Stomach smooth muscle (tissue), 2 donors: ENCODE measurements at regions not wholly inside any gene's neighbourhood (a gene's known extent, or its start where the extent isn't known, plus 50 kb on each side); places are given as distances from the start of the nearest gene placed in this dataset.
"Not testable (repeated sequence)": the region's sequence is repeated elsewhere in the genome, so short reads cannot be mapped to it uniquely, and the experiment has no call there.

Source experiments
- H3K27ac ChIP-seq: one replicate; pipeline ENCODE4 v1.7.0; 2013; ENCODE audit warnings: mild to moderate bottlenecking, low read length, inconsistent platforms
- H3K27me3 ChIP-seq, 2 donors: one replicate each; pipeline ENCODE4 v1.7.0; 2013; ENCODE audit warnings: low read length in 2 of 2; ENCODE audit not compliant: insufficient read depth in 2 of 2, control insufficient read depth in 1 of 2
- H3K36me3 ChIP-seq, 2 donors: one replicate each; pipeline ENCODE4 v1.7.0; 2013; ENCODE audit warnings: low read length in 2 of 2; ENCODE audit not compliant: control insufficient read depth in 2 of 2, insufficient read depth in 2 of 2
- H3K4me1 ChIP-seq: one replicate; pipeline ENCODE4 v1.7.0; 2013; ENCODE audit warnings: low read length; ENCODE audit not compliant: control insufficient read depth, insufficient read depth
- H3K4me3 ChIP-seq, 2 donors: one replicate each; pipeline ENCODE4 v1.7.0; 2013; ENCODE audit warnings: low read length in 2 of 2
- H3K9ac ChIP-seq, 2 donors: one replicate each; pipeline ENCODE4 v1.7.0; 2013; ENCODE audit warnings: low read length in 2 of 2, mild to moderate bottlenecking in 1 of 2
- H3K9me3 ChIP-seq, 2 donors: one replicate each; pipeline ENCODE4 v1.7.0; 2013; ENCODE audit warnings: low read length in 2 of 2; ENCODE audit not compliant: control insufficient read depth in 2 of 2
- donor health status: healthy.
- donor health status: Pancreatic carcinoma.

DNA sequence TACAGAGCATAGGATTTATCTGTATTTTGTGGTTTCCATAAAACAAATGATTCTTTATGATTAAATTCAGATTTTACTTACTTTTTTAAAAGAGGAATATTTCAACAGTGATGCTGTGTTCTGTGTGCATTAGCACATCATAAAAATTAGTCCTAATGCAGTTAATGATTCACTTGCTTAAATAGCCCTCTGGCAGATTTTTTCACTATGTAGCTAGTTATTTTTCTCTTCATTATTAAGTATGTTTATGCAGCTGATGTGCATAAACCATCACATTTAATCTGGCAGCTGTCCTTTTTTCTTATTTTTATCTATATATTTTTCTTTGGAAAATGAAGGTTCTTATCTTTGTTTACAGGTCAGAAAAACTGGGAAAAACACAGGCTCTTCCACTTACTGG, 127.2 kb downstream of the ZNF486 start:
- Histone ChIP-seq H3K36me3 (no peaks in the 10 kb centered on the region), H3K27me3 (no peaks in the 10 kb centered on the region), H3K9me3 (no peaks in the 10 kb centered on the region), H3K4me1 (no peaks in the 10 kb centered on the region), H3K27ac (no peak overlapping the region), H3K4me3 (no peak overlapping the region), H3K9ac (no peak overlapping the region)

DNA sequence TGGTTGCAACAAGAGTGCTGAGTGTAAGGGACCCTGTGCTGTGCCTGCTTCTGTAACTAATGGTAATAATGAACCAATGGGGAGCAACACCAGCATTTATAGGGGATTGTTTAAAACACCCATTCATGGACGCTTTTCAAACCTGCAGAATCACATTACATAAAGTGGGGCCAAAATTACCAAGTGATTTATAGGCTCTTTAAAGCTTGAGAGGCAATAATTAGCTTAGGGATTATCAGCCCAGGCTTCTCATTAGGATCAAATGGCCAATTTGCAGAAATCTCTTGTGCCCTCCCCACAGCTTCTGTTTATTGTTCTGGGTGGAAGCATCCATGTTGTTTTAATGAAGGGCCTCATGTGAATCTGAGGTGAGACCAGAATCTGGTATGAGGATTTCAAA, 125.5 kb downstream of the ZNF486 start:
- H3K9ac ChIP-seq, H3K27me3 ChIP-seq, H3K4me1 ChIP-seq, H3K36me3 ChIP-seq, H3K9me3 ChIP-seq, H3K27ac ChIP-seq, H3K4me3 ChIP-seq: not testable (repeated sequence)

DNA sequence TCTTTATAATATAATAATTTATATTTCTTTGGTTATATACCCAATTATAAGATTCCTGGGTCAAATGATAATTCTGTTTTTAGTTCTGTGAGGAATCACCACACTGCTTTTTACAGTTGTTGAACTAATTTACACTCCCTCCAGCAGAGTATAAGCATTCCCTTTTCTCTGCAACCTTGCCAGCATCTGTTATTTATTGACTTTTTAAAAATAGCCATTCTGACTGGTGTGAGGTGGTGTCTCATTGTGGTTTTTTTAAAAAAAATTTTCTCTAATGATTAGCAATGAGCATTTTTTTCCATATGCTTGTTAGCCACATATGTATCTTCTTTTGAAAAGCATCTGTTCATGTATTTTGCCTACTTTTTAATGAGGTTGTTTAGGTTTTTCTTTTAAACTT, 122.2 kb downstream of the ZNF486 start:
- Histone ChIP-seq H3K27me3 (no peaks in the 10 kb centered on the region), H3K9ac (no peak overlapping the region), H3K4me3 (no peak overlapping the region), H3K27ac (no peak overlapping the region), H3K9me3 (no peaks in the 10 kb centered on the region), H3K4me1 (no peaks in the 10 kb centered on the region), H3K36me3 (no peaks in the 10 kb centered on the region)

DNA sequence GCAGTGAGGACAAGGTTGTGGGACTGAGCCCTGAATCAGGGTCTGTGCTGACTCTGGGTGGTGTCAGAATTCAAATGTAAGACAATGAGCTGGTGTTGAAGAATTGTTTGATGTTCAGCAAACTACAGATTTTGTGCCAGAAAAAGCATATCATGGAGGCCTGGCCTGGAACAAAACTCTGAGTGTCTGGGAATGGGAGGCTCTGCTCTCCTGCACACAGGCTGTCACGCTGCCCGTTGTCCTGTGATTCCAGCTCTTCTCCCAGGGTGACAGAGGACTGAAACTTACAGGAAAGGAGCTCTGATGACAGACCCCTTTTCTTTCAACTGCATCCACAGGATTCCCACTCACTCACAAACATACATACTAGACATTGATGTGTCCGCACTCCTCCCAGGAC, 120.1 kb downstream of the ZNF486 start:
- Histone ChIP-seq H3K4me3 (no peak overlapping the region), H3K36me3 (no peaks in the 10 kb centered on the region), H3K9me3 (no peaks in the 10 kb centered on the region), H3K4me1 (no peaks in the 10 kb centered on the region), H3K27ac (no peak overlapping the region), H3K9ac (no peak overlapping the region), H3K27me3 (no peaks in the 10 kb centered on the region)

DNA sequence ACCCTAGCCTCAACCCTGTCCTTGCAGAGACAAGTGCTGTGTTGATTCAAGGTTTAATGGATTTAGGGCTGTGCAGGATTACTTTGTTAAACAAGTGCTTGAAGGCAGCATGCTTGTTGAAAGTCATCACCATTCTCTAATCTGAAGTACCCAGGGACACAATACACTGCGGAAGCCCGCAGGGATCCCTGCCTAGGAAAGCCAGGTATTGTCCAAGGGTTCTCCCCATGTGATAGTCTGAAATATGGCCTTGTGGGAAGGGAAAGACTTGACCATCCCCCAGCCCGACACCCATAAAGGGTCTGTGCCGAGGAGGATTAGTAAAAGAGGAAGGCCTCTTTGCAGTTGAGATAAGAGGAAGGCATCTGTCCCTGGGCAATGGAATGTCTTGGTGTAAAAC, 118.9 kb downstream of the ZNF486 start:
- not testable (repeated sequence) for H3K9ac ChIP-seq, H3K4me1 ChIP-seq, H3K27ac ChIP-seq, H3K4me3 ChIP-seq, H3K9me3 ChIP-seq, H3K27me3 ChIP-seq, H3K36me3 ChIP-seq

DNA sequence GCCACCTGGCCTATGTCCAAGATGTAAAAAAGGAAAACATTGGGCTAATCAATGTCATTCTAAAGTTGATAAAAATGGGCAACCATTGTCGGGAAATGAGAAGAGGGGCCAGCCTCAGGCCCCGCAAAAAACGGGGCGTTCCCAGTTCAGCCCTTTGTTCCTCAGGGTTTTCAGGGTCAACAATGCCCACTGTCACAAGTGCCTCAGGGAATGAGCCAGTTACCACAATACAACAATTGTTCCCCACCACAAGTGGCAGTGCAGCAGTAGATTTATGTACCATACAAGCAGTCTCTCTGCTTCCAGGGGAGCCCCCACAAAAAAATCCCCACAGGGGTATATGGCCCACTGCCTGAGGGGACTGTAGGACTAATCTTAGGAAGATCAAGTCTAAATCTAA, 112.5 kb downstream of the ZNF486 start:
- no peaks in the 10 kb centered on the region for H3K4me1 ChIP-seq
- no peaks in the 10 kb centered on the region for H3K36me3 ChIP-seq
- no peak overlapping the region for H3K27ac ChIP-seq
- no peak overlapping the region for H3K9ac ChIP-seq
- H3K27me3 ChIP-seq, result no peaks in the 10 kb centered on the region
- H3K4me3 ChIP-seq, result no peak overlapping the region
- no peaks in the 10 kb centered on the region for H3K9me3 ChIP-seq

DNA sequence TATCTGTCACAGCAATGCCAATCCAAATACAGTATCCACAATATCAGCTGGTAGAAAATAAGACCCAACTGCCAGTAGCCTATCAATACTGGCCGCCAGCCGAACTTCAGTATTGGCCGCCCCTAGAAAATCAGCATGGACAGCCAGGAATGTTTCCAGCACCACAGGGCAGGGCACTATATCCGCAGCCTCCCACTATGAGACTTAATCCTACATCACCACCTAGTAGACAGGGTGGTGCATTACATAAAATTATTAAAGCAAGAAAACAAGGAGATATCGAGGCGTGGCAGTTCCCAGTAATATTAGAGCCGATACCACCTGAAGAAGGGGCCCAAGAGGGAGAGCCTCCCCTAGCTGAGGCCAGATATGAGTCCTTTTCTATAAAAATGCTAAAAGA, 111.3 kb downstream of the ZNF486 start:
- H3K36me3 ChIP-seq, result no peaks in the 10 kb centered on the region
- no peaks in the 10 kb centered on the region for H3K4me1 ChIP-seq
- H3K4me3 ChIP-seq, result no peak overlapping the region
- H3K9me3 ChIP-seq, result no peaks in the 10 kb centered on the region
- no peaks in the 10 kb centered on the region for H3K27me3 ChIP-seq
- no peak overlapping the region for H3K9ac ChIP-seq
- no peak overlapping the region for H3K27ac ChIP-seq

DNA sequence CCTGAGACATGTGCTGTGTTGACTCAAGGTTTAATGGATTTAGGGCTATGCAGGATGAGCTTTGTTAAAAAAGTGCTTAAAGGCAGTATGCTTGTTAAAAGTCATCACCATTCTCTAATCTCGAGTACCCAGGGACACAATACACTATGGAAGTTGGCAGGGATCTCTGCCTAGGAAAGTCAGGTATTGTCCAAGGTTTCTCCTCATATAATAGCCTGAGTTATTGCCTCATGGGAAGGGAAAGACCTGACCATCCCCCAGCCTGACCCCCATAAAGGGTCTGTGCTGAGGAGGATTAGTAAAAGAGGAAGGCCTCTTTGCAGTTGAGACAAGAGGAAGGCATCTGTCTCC, 109.7 kb downstream of the ZNF486 start:
- not testable (repeated sequence) for H3K27me3 ChIP-seq, H3K27ac ChIP-seq, H3K36me3 ChIP-seq, H3K9me3 ChIP-seq, H3K4me1 ChIP-seq, H3K9ac ChIP-seq, H3K4me3 ChIP-seq

DNA sequence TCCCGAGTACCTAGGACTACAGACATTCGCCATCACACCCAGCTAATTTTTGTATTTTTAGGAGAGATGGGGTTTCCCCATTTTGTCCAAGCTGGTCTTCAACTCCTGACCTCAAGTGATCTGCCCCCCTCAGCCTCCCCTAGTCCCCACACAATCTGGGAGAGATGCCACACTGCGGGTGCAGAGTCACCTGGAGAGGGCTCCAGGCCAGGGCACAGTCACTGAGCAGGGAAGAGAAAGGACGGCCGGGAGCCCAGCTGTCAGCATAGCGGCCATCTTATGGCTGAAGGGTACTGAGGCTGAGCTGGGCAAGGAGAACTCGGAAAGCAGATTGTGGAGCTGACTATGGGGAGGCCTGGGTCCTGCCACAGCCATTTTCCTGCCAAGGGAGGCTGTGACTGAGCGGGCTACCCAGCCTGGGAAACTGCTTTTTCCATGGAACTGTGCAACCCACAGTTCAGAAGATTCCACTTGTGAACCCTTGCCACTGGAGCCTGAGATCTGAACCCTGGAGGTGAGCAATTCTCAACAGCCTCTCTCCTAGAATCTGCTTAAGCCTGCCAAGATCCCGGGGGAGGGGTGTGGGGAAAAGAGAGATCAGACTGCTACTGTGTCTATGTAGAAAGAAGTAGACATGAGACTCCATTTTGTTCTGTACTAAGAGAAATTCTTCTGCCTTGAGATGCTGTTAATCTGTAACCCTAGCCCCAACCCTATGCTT, 109.2 kb downstream of the ZNF486 start:
- H3K4me3 ChIP-seq, result no peak overlapping the region
- H3K9me3 ChIP-seq, result no peaks in the 10 kb centered on the region
- H3K36me3 ChIP-seq, result no peaks in the 10 kb centered on the region
- H3K4me1 ChIP-seq, result no peaks in the 10 kb centered on the region
- no peak overlapping the region for H3K9ac ChIP-seq
- H3K27ac ChIP-seq, result no peak overlapping the region
- no peaks in the 10 kb centered on the region for H3K27me3 ChIP-seq

DNA sequence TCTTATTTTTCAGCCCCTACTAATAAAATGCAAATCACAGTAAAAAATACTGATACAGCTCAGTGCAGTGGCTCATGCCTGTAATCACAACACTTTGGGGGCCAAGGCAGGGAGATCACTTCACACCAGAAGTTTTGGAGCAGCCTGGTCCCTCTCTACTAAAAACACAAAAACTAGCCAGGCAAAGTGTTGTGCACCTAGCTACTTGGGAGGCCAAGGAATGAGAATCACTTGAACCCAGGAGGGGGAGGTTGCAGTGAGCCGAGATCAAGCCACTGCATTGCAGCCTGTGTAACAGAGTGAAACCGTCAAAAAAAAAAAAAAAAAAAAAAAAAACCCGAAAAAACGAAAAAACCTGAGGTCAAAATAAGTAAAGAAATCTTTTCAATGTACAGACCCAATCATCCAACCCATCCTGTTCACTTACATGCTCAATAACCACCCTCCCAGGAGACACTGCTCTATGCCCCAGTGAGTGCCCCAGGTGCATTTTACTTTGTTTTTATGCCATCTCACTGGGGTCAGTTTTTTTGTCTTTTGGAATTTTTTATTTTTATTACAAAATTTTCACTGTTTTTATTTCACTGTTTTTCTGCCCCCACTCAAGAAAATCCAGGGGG, 107.0 kb downstream of the ZNF486 start:
- Histone ChIP-seq H3K4me3 (no peak overlapping the region), H3K4me1 (no peaks in the 10 kb centered on the region), H3K27ac (no peak overlapping the region), H3K9ac (no peak overlapping the region), H3K36me3 (no peaks in the 10 kb centered on the region), H3K27me3 (peaks cover 0 to 2% of the 10 kb centered on the region in 2 donors), H3K9me3 (no peaks in the 10 kb centered on the region)

DNA sequence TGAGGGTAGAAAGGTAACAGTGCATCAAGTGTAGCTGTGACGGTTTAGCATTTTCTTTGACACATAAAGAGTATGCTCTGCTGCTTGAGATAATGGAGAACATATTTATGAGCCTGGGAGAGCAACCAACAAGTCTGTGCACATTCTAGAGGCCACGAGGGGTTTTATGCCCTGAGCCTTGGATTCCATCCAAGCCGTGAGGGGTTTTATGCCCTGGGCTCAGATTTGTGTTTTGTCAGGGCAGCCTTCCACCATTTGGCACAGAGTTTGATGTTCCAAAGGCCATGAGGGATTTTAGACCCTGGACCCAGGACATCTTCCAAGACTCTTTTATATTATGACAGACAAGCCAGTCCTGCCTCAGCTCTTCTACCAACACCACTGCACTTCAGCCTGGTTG, 106.4 kb downstream of the ZNF486 start:
- Histone ChIP-seq H3K4me3 (no peak overlapping the region), H3K4me1 (no peaks in the 10 kb centered on the region), H3K27ac (no peak overlapping the region), H3K36me3 (no peaks in the 10 kb centered on the region), H3K9me3 (no peaks in the 10 kb centered on the region), H3K27me3 (peaks cover 0 to 2% of the 10 kb centered on the region in 2 donors), H3K9ac (no peak overlapping the region)
